H9 (cell line): ENCODE measurements at regions not wholly inside any gene's neighbourhood (a gene's known extent, or its start where the extent isn't known, plus 50 kb on each side); places are given as distances from the start of the nearest gene placed in this dataset.
A peak's percentile ranks its signal among the peaks of the same experiment; 100 is the strongest.

Experiments used
- DNase-seq: peaks from one replicate; pipeline ENCODE4 v3.0.0-alpha.2; 2017
- H2AFZ ChIP-seq: one replicate; pipeline ENCODE4 v1.6.1; 2013; ENCODE audit warnings: mild to moderate bottlenecking, low read length, control low read depth, moderate library complexity
- H2AK5ac ChIP-seq: 2 replicates; pipeline ENCODE4 v1.6.1; 2013; ENCODE audit warnings: low read length, control low read depth, mixed read lengths; ENCODE audit not compliant: insufficient read length
- H2BK120ac ChIP-seq: one replicate; pipeline ENCODE4 v1.6.1; 2013; ENCODE audit warnings: low read depth, mild to moderate bottlenecking, low read length, control low read depth, inconsistent platforms; ENCODE audit not compliant: poor library complexity, severe bottlenecking
- H2BK12ac ChIP-seq: 2 replicates; pipeline ENCODE4 v1.6.1; 2013; ENCODE audit warnings: low read length, control low read depth, mixed read lengths, low read depth; ENCODE audit not compliant: insufficient read length
- H2BK15ac ChIP-seq: 2 replicates; pipeline ENCODE4 v1.6.1; 2013; ENCODE audit warnings: low read depth, low read length, control low read depth
- H2BK20ac ChIP-seq: one replicate; pipeline ENCODE4 v1.6.1; 2013; ENCODE audit warnings: low read depth, mild to moderate bottlenecking, low read length, control low read depth, inconsistent platforms; ENCODE audit not compliant: poor library complexity, severe bottlenecking
- H2BK5ac ChIP-seq: 2 replicates; pipeline ENCODE4 v1.6.1; 2013; ENCODE audit warnings: low read length, control low read depth, mixed read lengths; ENCODE audit not compliant: insufficient read length
- H3K14ac ChIP-seq: 2 replicates; pipeline ENCODE4 v1.6.1; 2013; ENCODE audit warnings: low read length, control low read depth; ENCODE audit not compliant: insufficient read depth
- H3K18ac ChIP-seq: 2 replicates; pipeline ENCODE4 v1.6.1; 2013; ENCODE audit warnings: low read depth, mild to moderate bottlenecking, mixed read lengths, low read length, control low read depth; ENCODE audit not compliant: insufficient read length
- H3K23ac ChIP-seq: 2 replicates; pipeline ENCODE4 v1.6.1; 2013; ENCODE audit warnings: low read length, control low read depth, mixed read lengths, low read depth; ENCODE audit not compliant: insufficient read length
- H3K23me2 ChIP-seq: 2 replicates; pipeline ENCODE4 v1.6.1; 2013; ENCODE audit warnings: low read depth, mild to moderate bottlenecking, mixed read lengths, low read length, control low read depth; ENCODE audit not compliant: insufficient read length, poor library complexity, severe bottlenecking
- H3K27ac ChIP-seq: 2 replicates; pipeline ENCODE4 v1.5.1; 2013; ENCODE audit warnings: low read length, control low read depth, mixed read lengths, low read depth; ENCODE audit not compliant: insufficient read length
- H3K27me3 ChIP-seq: 2 replicates; pipeline ENCODE4 v1.6.1; 2013; ENCODE audit warnings: low read length, control low read depth, inconsistent platforms; ENCODE audit not compliant: insufficient read depth
- H3K4ac ChIP-seq: 2 replicates; pipeline ENCODE4 v1.6.1; 2013; ENCODE audit warnings: low read depth, mild to moderate bottlenecking, control low read depth, inconsistent platforms, low read length, moderate library complexity
- H3K4me1 ChIP-seq: 2 replicates; pipeline ENCODE4 v1.6.1; 2013; ENCODE audit warnings: low read length, control low read depth, inconsistent platforms; ENCODE audit not compliant: insufficient read depth
- H3K4me2 ChIP-seq: 2 replicates; pipeline ENCODE4 v1.6.1; 2013; ENCODE audit warnings: low read length, control low read depth, mixed read lengths; ENCODE audit not compliant: insufficient read length, insufficient read depth
- H3K56ac ChIP-seq: 2 replicates; pipeline ENCODE4 v1.6.1; 2013; ENCODE audit warnings: low read depth, mild to moderate bottlenecking, mixed read lengths, low read length, control low read depth; ENCODE audit not compliant: insufficient read length
- H3K79me1 ChIP-seq: 2 replicates; pipeline ENCODE4 v1.6.1; 2013; ENCODE audit warnings: low read depth, mild to moderate bottlenecking, moderate library complexity, low read length, control low read depth, inconsistent platforms; ENCODE audit not compliant: insufficient read depth, poor library complexity, severe bottlenecking
- H3K79me2 ChIP-seq: 2 replicates; pipeline ENCODE4 v1.6.1; 2013; ENCODE audit warnings: low read length, control low read depth, inconsistent platforms; ENCODE audit not compliant: insufficient read depth
- H3K9ac ChIP-seq: 2 replicates; pipeline ENCODE4 v1.6.1; 2013; ENCODE audit warnings: low read length, control low read depth, mixed read lengths; ENCODE audit not compliant: insufficient read length; ENCODE audit errors: extremely low read depth
- H3K9me3 ChIP-seq: one replicate; pipeline ENCODE4 v1.6.1; 2013; ENCODE audit warnings: low read depth, low read length, inconsistent platforms; ENCODE audit not compliant: control insufficient read depth
- H3T11ph ChIP-seq: one replicate; pipeline ENCODE4 v1.6.1; 2013; ENCODE audit warnings: mild to moderate bottlenecking, low read length, control low read depth, inconsistent platforms
- H4K20me1 ChIP-seq: one replicate; pipeline ENCODE4 v1.6.1; 2013; ENCODE audit not compliant: control insufficient read depth, insufficient read length, insufficient read depth
- H4K5ac ChIP-seq: 2 replicates; pipeline ENCODE4 v1.6.1; 2013; ENCODE audit warnings: low read depth, mild to moderate bottlenecking, mixed read lengths, low read length, control low read depth; ENCODE audit not compliant: insufficient read length
- H4K8ac ChIP-seq: replicated peaks from 2 replicates; pipeline ENCODE4 v1.6.1; 2013; ENCODE audit warnings: low read length, control low read depth, mixed read lengths, low read depth; ENCODE audit not compliant: insufficient read length
- H4K91ac ChIP-seq: 2 replicates; pipeline ENCODE4 v1.6.1; 2013; ENCODE audit warnings: low read depth, mild to moderate bottlenecking, moderate library complexity, mixed read lengths, low read length, control low read depth; ENCODE audit not compliant: insufficient read length
- H3K27ac Mint-ChIP-seq, 3 experiments: 2 replicates in 2 of 3; 3 replicates in 1 of 3; pipeline ENCODE4 v1.8.0; 2020 to 2021; ENCODE audit warnings: mixed read lengths in 3 of 3, mild to moderate bottlenecking in 1 of 3, moderate library complexity in 1 of 3
- H3K27me3 Mint-ChIP-seq: 2 replicates; pipeline ENCODE4 v1.8.0; 2021; ENCODE audit warnings: low read depth, mild to moderate bottlenecking, moderate library complexity, mixed read lengths
- H3K36me3 Mint-ChIP-seq, 3 experiments: 2 replicates in 2 of 3; 3 replicates in 1 of 3; pipeline ENCODE4 v1.8.0; 2020 to 2021; ENCODE audit warnings: low read depth in 3 of 3, mixed read lengths in 3 of 3; ENCODE audit not compliant: insufficient read depth in 1 of 3
- H3K4me1 Mint-ChIP-seq, 2 experiments: 2 replicates each; pipeline ENCODE4 v1.8.0; 2020; ENCODE audit warnings: mixed read lengths in 2 of 2
- H3K4me3 Mint-ChIP-seq, 2 experiments: 2 replicates in 1 of 2; 3 replicates in 1 of 2; pipeline ENCODE4 v1.8.0; 2020 to 2021; ENCODE audit warnings: mild to moderate bottlenecking in 2 of 2, mixed read lengths in 2 of 2, moderate library complexity in 1 of 2
- H3K9me3 Mint-ChIP-seq, 2 experiments: 2 replicates in 1 of 2; 3 replicates in 1 of 2; pipeline ENCODE4 v1.8.0; 2020; ENCODE audit warnings: mild to moderate bottlenecking in 2 of 2, mixed read lengths in 2 of 2, moderate library complexity in 1 of 2
- WGBS: extraction: QIAGEN DNeasy Blood & Tissue Kit; methylation state at CpG from one replicate; pipeline ENCODE4 v1.1.7; 2013; ENCODE audit warnings: missing lambda C conversion rate, low lambda C conversion rate, mixed read lengths; ENCODE audit not compliant: insufficient read length; ENCODE audit errors: extremely low coverage; 5-methylcytosine and 5-hydroxymethylcytosine counted together
- TF ChIP-seq, protein P1 (sequence below): fragments of 200-600 bp; sonication (generic); conservative IDR thresholded peaks from 3 replicates; pipeline ENCODE4 v1.8.0; 2021; ENCODE audit warnings: antibody characterized with exemption, mild to moderate bottlenecking

DNA sequence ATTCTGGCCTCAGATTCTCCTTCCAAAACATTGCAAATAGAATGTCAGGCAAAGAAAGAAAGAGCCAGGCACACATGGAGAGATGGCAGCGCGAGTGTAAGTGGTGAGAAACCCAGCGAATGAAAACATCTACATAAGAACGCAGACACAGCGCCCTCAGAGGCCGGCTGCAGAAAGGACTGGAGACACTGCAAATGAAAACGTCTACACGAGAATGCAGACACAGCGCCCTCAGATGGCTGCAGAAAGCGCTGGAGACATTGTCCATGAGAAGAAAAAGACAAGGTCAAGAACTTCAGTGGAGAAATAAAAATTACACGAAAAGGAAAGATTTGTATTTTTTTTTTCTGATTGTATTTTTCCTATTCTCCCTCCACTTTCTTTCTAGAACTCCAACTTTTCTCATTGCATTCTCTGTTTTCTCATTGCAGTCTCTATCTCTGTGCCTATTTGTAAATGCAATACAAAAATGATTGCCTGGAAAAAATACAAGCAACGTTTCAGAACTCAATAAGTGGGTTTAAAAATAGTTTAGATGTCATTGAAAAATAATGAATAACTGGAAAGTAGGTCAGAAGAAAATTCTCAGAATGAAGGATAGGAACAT is 117.9 kb upstream of the LPCAT1 start:
- no peak overlapping the region for H3K27ac ChIP-seq
- H2BK12ac ChIP-seq, result no peak overlapping the region
- no peak overlapping the region for H4K8ac ChIP-seq
- Mint-ChIP-seq H3K27ac (peak overlapping the region in 2 of 3 experiments; percentile 17 to 34; a peak in 1 of 7 replicates), H3K4me3 (peak overlapping the region; percentile 37 to 60), H3K36me3 (no peaks in the 10 kb centered on the region), H3K9me3 (no peaks in the 10 kb centered on the region), H3K4me1 (peaks cover 32 to 38% of the 10 kb centered on the region in 2 experiments), H3K27me3 (peaks cover 43% of the 10 kb centered on the region)
- no peak overlapping the region for H2BK5ac ChIP-seq
- H3K18ac ChIP-seq, result no peak overlapping the region
- no peak overlapping the region for H3K4me2 ChIP-seq
- no peak overlapping the region for H2BK120ac ChIP-seq
- no CpG with 5 or more reads among the region's 12 CpGs for WGBS
- TF ChIP-seq, protein P1, sequence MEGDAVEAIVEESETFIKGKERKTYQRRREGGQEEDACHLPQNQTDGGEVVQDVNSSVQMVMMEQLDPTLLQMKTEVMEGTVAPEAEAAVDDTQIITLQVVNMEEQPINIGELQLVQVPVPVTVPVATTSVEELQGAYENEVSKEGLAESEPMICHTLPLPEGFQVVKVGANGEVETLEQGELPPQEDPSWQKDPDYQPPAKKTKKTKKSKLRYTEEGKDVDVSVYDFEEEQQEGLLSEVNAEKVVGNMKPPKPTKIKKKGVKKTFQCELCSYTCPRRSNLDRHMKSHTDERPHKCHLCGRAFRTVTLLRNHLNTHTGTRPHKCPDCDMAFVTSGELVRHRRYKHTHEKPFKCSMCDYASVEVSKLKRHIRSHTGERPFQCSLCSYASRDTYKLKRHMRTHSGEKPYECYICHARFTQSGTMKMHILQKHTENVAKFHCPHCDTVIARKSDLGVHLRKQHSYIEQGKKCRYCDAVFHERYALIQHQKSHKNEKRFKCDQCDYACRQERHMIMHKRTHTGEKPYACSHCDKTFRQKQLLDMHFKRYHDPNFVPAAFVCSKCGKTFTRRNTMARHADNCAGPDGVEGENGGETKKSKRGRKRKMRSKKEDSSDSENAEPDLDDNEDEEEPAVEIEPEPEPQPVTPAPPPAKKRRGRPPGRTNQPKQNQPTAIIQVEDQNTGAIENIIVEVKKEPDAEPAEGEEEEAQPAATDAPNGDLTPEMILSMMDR, result peak; percentile 90
- DNase-seq, result peak; percentile 89
- H2BK20ac ChIP-seq, result no peak overlapping the region
- H3K9me3 ChIP-seq, result no peaks in the 10 kb centered on the region
- H3K56ac ChIP-seq, result no peak overlapping the region
- H3K79me2 ChIP-seq, result no peaks in the 10 kb centered on the region
- no peaks in the 10 kb centered on the region for H4K20me1 ChIP-seq
- H3K27me3 ChIP-seq, result peaks cover 10% of the 10 kb centered on the region; the same call in 1 of the 2 replicates
- no peak overlapping the region for H2BK15ac ChIP-seq
- H3K9ac ChIP-seq, result no peak overlapping the region
- peaks cover 2% of the 10 kb centered on the region for H3K23me2 ChIP-seq
- H3K14ac ChIP-seq, result no peak overlapping the region
- no peak overlapping the region for H2AFZ ChIP-seq
- H3K79me1 ChIP-seq, result no peaks in the 10 kb centered on the region
- H3T11ph ChIP-seq, result no peak overlapping the region
- peaks cover 2% of the 10 kb centered on the region; the same call in 1 of the 2 replicates for H3K4me1 ChIP-seq
- H3K4ac ChIP-seq, result no peak overlapping the region
- H2AK5ac ChIP-seq, result no peak overlapping the region
- H4K91ac ChIP-seq, result no peak overlapping the region
- H3K23ac ChIP-seq, result no peak overlapping the region
- H4K5ac ChIP-seq, result no peak overlapping the region
